ENCODE measurements at regions not wholly inside any gene's neighbourhood (a gene's known extent, or its start where the extent isn't known, plus 50 kb on each side); places are given as distances from the start of the nearest gene placed in this dataset.

DNA sequence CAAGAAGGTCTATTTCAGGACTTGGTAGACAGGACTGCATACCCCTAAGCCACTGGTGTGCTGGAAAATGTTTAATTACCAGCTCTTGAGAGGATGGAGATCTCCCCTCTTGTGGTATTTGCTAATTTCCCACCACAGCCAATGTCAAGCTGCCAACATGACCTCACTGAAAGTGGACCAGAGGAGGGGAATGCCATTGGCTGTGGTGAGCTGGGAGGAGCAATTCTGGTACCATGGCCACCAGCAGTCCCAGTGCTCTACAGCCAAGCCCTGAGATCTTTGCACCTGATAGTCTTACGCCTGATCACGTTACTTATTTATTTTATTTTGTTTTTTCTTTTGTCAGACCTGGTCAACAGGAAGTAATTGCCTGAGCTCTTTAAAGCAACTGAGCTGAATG lies 82.5 kb upstream of the BCL6 start:
- no peaks in the 10 kb centered on the region for H3K4me1 ChIP-seq
- no peak overlapping the region for H3K27ac ChIP-seq
- H3K27me3 ChIP-seq: no peaks in the 10 kb centered on the region
- TF ChIP-seq, protein P1, sequence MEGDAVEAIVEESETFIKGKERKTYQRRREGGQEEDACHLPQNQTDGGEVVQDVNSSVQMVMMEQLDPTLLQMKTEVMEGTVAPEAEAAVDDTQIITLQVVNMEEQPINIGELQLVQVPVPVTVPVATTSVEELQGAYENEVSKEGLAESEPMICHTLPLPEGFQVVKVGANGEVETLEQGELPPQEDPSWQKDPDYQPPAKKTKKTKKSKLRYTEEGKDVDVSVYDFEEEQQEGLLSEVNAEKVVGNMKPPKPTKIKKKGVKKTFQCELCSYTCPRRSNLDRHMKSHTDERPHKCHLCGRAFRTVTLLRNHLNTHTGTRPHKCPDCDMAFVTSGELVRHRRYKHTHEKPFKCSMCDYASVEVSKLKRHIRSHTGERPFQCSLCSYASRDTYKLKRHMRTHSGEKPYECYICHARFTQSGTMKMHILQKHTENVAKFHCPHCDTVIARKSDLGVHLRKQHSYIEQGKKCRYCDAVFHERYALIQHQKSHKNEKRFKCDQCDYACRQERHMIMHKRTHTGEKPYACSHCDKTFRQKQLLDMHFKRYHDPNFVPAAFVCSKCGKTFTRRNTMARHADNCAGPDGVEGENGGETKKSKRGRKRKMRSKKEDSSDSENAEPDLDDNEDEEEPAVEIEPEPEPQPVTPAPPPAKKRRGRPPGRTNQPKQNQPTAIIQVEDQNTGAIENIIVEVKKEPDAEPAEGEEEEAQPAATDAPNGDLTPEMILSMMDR (IDR thresholded peaks at IDR 0.05): no peak
- DNase-seq: no peak
- H3K36me3 ChIP-seq: no peaks in the 10 kb centered on the region
- no peaks in the 10 kb centered on the region for H3K9me3 ChIP-seq
- intact Hi-C loops (cut with DNase I): no loop called here
- no peak overlapping the region for H3K4me3 ChIP-seq
- H3K9ac ChIP-seq (ENCODE audit: low read depth in 2 of 2, low read length in 2 of 2): no peak overlapping the region

DNA sequence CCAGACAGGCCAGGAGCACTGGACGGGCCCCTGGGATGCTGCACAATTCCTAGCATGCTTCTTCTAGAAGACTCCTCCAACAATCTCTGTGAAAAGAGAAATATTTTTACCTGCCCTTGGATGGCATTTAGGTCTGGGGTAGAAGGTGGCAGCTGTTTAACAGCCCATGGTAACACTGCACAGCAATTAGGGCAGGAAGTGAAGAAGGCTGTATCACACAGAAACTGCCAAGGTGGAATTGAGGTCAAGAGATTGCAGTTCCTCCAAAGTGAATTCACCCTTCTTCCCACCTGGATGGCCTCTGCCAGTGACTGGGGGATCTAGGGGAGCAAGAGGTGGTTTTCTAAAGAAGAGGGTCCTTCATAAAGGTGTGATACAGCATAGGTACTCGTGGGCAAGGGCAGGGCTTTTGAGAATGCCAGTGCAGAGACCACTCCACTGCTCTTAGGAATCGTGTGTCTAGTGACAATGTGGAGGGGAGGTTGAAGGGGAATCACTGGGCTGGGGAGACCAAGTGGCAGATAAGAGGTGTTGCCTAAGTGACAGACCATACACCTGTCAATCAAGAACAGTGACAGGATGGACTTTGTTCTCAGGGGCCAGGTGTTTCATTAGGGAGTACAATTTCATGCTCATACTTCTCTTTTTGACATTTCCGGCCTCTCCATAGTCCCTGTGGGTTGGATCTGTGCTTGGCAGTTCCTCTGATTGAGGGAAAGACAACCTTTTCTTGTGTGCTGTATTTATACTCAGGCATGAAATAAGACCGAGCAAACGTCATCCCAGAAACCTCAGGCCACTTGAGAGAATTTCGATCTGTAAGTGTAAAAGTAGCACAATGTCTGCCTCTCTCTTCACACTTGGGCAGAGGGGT lies 83.5 kb upstream of the BCL6 start:
- Histone ChIP-seq H3K9ac (ENCODE audit: low read depth in 2 of 2, low read length in 2 of 2) (no peak overlapping the region), H3K27me3 (no peaks in the 10 kb centered on the region), H3K4me3 (no peak overlapping the region), H3K36me3 (no peaks in the 10 kb centered on the region), H3K4me1 (no peaks in the 10 kb centered on the region), H3K27ac (no peak overlapping the region), H3K9me3 (no peaks in the 10 kb centered on the region)
- TF ChIP-seq, protein P1 (IDR thresholded peaks at IDR 0.05): no peak
- intact Hi-C loops (cut with DNase I): no loop called here
- DNase-seq: no peak

DNA sequence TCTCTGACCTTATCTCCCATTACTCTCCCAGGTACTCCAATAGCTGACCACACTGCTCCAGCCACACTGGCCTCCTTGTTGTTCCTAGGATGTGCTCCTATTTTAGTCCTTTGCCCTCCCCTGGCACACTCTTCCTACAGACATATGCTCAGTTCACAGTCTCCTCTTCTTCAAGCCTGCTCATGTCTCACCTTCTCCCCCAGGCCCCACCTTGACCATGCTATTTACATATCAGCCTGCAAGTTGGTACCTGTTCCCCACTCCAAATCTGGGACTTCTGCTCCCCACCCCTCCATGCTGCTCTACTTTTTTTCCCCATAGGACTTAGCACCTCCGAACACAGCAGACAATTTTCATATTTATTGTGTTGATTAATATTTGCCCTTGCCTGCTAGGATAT lies 84.9 kb upstream of the BCL6 start:
- H3K9ac ChIP-seq (ENCODE audit: low read depth in 2 of 2, low read length in 2 of 2): no peak overlapping the region
- no peak for DNase-seq
- H3K27me3 ChIP-seq: no peaks in the 10 kb centered on the region
- no peak overlapping the region for H3K4me3 ChIP-seq
- H3K27ac ChIP-seq: no peak overlapping the region
- TF ChIP-seq, protein P1 (IDR thresholded peaks at IDR 0.05): no peak
- H3K36me3 ChIP-seq: no peaks in the 10 kb centered on the region
- intact Hi-C loops (cut with DNase I): no loop called here
- H3K9me3 ChIP-seq: no peaks in the 10 kb centered on the region
- no peaks in the 10 kb centered on the region for H3K4me1 ChIP-seq

DNA sequence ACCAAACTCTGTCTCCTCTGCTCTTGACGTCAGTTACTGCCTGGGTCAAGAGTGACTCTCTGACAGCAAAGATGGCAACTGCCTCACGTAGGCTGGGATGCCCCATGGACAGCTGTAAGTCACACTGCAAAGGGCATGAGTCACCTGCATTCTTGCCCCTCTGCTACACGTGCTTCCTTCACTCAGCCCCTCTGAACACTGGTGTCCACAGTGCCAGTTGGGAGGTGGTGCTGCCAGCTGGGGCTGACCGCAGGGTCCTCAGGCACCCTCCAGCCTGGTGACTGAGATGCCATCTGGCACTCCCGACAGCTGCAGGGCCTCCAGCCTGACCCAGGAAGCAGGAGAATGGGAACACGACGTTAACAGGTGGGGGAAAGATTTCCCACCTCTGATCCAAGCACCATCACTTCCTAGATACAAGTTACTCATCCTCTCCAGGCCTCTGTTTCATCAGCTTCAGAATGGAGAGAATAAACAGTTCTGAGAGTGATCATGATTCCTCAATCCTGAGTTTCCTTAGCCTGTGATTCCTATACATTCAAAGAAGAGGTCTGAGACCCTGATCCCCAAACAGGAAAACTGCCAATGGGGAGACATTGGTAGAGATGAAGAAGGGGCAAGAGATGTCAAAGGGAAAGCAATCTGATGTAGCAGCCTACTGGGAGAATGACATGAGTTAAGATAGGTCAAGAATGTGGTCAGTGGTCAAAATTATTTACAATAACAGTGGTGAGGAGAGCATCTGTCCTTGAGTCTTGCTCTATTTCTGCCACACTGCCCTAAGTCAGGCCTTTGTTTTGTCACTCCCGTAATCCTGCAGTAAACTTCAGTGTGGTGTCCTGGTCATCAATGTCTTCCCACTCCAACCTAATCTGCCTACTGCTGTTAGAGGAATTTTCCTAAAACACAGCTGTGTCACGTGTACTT lies 86.1 kb upstream of the BCL6 start:
- Histone ChIP-seq H3K9me3 (no peaks in the 10 kb centered on the region), H3K4me1 (no peaks in the 10 kb centered on the region), H3K9ac (ENCODE audit: low read depth in 2 of 2, low read length in 2 of 2) (no peak overlapping the region), H3K27me3 (no peaks in the 10 kb centered on the region), H3K4me3 (no peak overlapping the region), H3K27ac (no peak overlapping the region), H3K36me3 (no peaks in the 10 kb centered on the region)
- DNase-seq: no peak
- TF ChIP-seq, protein P1 (IDR thresholded peaks at IDR 0.05): no peak
- intact Hi-C loops (cut with DNase I): no loop called here

DNA sequence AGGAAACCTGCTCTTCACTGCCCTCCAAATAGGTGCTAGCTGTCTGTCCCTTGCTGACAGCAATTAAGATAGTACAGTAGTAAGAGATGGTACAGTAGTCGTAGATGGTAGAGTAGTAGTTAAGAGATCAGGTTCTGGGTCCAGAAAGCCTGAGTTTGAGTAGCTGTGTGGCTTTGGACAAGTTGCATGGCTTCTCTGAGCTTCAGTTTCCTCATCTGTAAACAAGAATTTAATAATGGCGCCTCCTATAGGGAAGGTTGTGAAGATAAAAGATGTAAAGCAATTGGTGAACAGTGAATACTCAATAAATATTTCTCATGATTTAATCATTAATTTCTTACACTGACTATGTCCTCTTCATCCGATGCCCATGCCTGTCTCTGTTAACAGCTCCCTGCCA lies 86.9 kb upstream of the BCL6 start:
- Histone ChIP-seq H3K36me3 (no peaks in the 10 kb centered on the region), H3K4me1 (no peaks in the 10 kb centered on the region), H3K9me3 (no peaks in the 10 kb centered on the region), H3K4me3 (no peak overlapping the region), H3K9ac (ENCODE audit: low read depth in 2 of 2, low read length in 2 of 2) (no peak overlapping the region), H3K27ac (no peak overlapping the region), H3K27me3 (no peaks in the 10 kb centered on the region)
- TF ChIP-seq, protein P1 (IDR thresholded peaks at IDR 0.05): no peak
- DNase-seq: no peak
- intact Hi-C loops (cut with DNase I): no loop called here

Measured in colonic mucosa (tissue), 4 donors.